GM21447 (cell line): ENCODE measurements at regions not wholly inside any gene's neighbourhood (a gene's known extent, or its start where the extent isn't known, plus 50 kb on each side); places are given as distances from the start of the nearest gene placed in this dataset.

ENCODE experiments used
- ATAC-seq: cut with Tn5 transposase; IDR thresholded peaks from one replicate; pipeline ENCODE4 v1.9.1; 2021; ENCODE audit not compliant: unreplicated experiment

DNA sequence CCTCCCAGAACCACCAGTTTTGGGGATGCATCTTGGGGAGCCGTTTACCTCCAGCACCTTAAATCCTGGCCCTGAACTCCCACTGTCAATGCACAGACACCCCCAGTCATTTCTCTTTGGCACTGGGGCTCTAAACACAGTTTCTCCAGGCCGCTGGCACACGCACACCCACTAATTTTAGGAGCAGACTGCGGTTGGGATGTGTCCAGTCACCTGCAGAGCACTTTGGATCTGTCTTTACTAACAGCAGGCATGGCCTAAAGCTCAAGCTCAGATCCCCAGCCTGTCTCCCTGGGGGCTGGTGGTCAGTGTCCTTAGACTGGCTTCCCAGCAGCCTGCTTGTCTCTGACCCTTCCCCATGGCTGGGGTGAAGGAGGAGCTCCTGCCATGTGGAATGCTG lies 49.9 kb downstream of the SYNE3 start:
- ATAC-seq = no peak

DNA sequence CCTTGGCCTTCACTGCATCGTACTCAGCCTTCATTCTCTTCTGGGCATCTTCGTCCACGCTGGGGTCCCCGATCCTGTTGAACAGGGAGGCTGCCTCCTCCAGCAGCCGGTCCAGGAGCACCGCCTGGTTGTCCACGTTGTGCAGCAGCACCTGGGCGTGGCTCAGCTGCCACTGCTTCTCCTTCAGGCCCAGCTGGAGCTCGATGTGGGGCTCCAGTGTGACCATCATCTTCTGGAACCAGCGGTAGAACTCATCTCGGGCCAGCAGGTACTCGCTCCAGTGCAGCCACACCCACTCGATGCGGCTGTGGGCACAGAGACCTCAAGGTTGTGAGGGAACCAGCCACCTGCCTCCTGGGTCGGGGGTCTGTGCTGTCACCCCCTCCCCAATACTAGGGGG lies 50.5 kb downstream of the SYNE3 start:
- no peak for ATAC-seq

DNA sequence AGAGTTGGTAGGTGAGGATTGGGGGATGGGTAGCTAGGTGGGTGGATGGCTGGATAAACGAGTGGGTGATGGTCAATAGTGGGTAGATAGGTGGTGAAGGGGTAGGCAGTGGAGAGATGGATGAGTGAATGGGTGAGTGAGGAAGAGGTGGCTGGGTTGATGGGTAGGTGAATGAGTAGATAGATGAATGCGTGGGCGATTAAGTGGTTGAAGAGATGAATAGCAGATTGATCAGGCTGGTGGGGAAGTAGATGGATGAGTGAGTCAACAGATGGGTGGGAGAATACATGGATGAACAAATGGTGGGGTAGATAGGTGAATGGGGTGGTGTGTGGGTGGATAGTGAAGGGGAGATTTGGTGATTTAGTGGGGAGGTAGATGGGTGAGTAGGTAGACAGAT lies 51.1 kb downstream of the SYNE3 start:
- ATAC-seq = no peak

- no peak for ATAC-seq
Observed at GRCh38 chr14:95464514-95464913, 51.9 kb downstream of the SYNE3 start.

DNA sequence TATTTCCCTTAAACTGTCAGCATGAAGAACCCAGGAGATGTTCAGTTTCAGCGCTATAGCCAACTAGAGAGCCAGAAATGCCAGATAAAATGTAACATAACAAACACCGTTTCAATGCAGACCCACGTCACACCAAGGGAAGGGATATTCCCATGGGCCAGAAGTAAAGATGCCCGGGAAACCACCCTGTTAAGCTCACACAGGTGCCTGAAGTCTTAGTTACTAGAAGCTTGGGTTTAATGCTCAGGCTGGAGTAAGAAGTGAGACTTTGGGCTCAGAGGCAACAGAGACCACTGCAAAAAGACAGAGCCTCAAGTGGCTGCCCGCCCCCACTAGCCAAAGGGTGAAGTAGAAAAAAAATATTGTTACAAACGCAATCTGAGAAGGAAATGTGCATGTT lies 52.3 kb downstream of the SYNE3 start:
- no peak for ATAC-seq

GRCh38 chr14:95463171-95463901 lies 53.1 kb downstream of the SYNE3 start:
- ATAC-seq = no peak

DNA sequence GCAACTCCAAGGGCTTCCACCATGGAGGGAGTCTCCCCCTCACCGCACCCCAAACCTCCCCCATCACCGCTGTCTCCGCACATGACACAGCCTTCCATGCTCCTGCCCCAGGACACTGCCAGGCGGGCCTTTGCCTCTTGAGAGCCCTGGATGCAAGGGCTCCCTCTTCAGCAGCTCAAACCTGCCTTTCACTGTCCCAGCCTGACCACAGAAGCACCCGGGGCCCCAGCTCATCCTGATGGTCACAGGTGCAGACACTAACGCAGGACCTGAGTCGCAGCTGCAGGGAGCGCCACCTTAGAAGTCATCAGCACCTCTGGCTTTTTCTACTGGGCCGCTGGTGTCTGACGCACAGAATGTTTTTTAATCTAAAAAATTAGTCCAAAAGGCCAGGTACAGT lies 54.0 kb downstream of the SYNE3 start:
- no peak for ATAC-seq

GRCh38 chr14:95460647-95461478 lies 55.6 kb downstream of the SYNE3 start:
- no peak for ATAC-seq

GRCh38 chr14:95458906-95459305 lies 57.5 kb downstream of the SYNE3 start:
- ATAC-seq = no peak

GRCh38 chr14:95458459-95458858 lies 58.0 kb downstream of the SYNE3 start:
- no peak for ATAC-seq

DNA sequence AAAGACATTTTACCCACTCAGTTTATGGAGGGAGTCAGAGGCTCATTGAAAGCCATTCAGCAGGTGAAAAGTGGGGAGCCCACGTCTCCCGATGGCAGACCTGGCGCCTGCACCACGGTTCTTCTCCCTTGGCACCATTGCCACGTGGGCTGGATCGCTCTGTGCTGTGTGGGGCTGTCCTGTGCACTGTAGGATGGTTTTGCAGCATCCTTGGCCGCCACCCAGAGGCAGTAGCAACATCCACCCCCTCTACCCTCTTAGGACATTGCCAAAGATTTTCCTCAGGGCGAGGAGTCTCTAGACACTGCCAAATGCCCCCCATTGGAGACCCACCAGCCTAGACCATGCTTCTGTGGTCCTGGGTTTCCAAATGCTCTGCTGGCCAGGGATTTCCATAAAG lies 60.2 kb downstream of the SYNE3 start:
- no peak for ATAC-seq

- ATAC-seq = no peak
Observed at GRCh38 chr14:95455246-95455645, 61.2 kb downstream of the SYNE3 start.

DNA sequence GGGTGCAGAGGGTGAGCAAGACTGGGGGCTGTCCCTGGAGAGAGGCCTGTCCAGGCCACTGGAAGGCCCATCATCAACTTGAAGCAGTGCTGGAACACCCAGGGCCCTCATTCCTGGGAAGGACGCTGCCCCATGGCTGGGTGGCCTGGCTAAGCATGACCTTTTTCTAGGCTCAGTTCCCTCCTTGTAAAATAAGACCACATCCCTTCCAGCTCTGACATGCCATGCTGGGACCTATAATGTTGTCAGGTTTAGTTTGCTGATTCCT lies 62.8 kb downstream of the SYNE3 start:
- no peak for ATAC-seq

DNA sequence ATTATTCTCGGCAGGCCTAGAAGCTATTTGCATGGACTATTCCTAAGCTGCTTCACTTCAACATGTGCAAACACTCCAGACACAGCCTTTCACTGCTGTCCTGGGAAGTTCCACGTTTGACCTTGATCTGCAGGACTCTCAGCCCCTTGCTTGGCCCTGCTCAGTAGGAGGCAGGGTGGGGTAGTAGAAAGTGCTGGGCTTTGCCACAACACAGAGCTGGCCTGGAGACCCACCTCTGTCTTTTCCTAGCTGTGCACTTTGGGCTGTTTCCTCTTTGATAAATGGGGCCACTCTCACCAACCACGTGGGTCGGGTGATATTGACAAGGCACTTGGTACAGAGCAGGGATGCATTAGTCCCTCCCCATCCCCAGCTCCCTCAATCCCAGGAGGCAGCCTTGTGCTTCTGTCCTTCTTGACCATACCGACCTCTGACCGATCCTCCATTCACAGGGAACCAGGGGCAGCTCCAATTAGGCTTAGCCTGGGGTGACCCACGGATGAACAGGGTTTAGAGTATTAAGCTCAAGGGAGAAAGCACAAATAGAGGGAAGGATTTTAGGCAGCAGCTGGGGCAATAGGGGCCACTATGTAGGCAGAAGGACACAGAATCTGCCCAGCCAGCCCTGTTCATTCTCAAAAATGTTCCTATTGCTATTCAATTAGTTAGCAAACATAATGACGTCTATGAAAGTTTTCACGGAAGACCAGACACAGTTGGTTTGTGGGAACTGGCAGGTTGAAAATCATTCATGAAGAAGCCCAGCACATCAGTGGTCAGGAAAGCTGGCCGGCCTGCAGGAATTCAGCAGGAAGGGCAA lies 63.3 kb downstream of the SYNE3 start:
- ATAC-seq = no peak

DNA sequence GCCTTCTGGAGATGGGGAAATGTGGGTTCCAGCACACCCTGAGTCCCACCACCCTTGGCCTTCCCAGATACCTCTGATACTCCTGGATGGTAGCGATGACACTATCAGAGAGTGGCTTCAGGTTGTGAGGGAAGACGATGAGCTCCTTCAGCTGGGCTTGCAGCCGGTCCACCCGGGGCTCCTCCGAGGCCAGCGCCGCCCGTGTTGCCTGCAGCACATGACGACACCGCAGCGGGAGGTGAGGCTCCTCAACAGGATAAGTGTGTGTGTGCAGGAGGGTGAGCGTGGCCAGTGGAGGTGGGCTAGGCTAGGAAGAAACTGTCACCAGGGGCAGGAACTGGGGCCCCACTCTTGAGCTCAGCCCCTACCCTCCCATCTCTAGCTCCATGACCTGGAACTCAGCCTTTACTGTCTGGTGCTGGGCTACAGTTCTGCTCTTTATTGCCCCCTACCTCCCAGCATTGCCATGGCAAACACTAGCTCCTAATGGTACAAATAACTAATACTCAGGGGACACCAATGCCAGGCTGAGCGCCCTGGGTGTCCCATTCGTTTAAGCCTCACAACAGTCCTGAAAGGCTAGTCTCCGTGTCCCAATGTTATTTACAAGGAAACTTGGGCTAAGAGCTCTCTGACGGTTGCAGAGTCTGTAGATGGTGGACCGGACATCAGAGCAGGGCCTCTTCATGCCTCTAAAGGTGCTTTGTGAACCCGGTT lies 64.1 kb downstream of the SYNE3 start:
- ATAC-seq = no peak

DNA sequence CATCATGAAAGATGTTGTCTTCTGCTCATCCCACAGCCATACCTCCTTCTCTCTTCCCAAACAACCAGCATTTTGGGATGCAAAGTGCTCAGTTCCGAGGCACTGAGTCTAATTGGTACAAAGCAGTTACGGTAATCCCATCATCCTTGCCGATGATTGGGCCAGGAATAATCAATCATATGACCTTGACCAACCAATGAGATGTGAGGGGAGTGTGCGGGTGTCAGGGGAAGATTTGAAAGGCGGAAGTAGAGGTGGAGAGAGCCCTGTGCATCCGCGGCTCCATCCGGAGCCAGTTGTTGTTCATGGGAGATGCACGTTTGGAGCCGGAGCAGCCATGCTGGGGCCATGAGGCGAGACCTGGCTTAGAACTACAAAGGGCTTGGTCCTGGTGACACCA lies 67.3 kb downstream of the SYNE3 start:
- ATAC-seq = no peak

DNA sequence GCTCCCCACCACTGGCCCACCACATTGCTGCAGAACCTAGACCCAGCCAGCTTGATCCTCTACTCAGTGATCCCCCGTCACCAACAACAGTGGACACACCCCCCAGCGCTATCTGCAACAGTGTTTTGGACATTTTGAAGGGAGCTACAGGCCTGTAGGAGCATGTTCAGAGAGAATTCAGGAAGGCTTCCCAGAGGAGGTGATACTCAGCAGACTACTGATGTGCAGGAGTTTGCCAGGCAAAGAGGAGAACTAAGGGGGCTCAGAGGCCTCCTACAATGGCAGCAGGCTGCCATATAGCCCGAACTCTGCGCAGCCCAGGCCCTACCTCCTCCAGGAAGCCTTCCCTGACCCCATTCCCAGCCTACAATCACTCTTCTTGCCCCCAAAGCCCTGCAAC lies 70.0 kb downstream of the SYNE3 start:
- ATAC-seq = no peak

- ATAC-seq = no peak
Observed at GRCh38 chr14:95445676-95446075, 70.8 kb downstream of the SYNE3 start.

GRCh38 chr14:95445161-95445560 lies 71.3 kb downstream of the SYNE3 start:
- no peak for ATAC-seq

DNA sequence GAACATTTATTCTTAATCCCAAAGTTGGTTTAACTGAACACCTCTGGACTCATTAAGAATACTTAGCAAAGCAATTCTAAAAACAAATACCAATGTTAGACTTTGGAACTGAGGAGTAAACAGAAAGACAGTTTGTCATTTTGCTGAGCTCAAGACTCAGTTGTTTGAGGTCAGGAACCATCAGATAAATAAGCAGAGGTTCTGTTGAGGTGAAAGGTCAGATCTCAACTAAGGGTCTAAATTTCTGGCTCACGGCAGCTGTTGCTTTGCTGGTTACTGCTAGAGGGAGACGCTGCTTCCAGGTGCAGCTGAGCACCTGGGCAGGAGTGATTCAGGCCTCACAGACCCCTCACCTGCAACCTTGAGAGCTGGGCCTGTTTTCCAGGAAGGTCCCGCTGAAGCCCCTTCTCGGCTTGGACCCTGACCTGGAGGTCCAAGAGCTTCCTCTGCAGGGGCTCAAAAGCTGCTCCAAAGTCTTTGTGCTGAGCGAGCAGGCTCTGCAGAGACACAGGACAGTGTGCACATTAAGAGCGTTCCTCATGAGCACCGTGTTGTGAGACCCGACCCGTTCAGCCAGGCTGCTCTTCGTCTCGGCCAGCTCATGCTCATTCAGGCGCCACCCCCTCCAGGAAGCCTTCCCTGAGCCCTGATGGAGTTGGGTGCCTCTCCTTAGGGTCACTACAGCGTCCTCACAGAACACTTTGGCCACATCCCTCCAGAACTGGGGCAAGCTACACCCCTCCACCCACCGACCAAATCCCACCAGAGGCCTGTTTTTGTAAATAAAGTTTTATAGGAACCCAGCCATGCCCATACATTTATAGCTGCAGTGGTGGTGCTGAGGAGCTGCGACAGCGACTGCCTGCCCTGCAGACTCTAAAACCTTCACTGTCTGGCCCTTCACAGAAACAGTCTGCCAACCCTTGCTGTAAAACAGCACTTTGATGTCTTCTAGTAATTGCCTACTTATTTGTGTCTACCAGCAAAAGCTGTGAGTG lies 72.0 kb downstream of the SYNE3 start:
- ATAC-seq = no peak
